CD14-positive monocyte (primary cell): ENCODE measurements at regions not wholly inside any gene's neighbourhood (a gene's known extent, or its start where the extent isn't known, plus 50 kb on each side); places are given as distances from the start of the nearest gene placed in this dataset.

ENCODE experiments used
- DNase-seq, 3 donors: peaks; one replicate each; pipeline ENCODE4 v3.0.0-alpha.2; 2011 to 2022
- H2AFZ ChIP-seq: 2 replicates; pipeline ENCODE4 v1.6.0; 2012; ENCODE audit warnings: mild to moderate bottlenecking, low read depth, low read length, inconsistent platforms; ENCODE audit not compliant: insufficient read depth, poor library complexity, severe bottlenecking
- H3K27ac ChIP-seq, 2 donors: 1 replicate in 1 of 2; 2 replicates in 1 of 2; pipeline ENCODE4 v1.5.1; 2012 to 2013; ENCODE audit warnings: low read length in 2 of 2, control low read depth in 1 of 2, inconsistent platforms in 1 of 2, low read depth in 1 of 2, mild to moderate bottlenecking in 1 of 2
- H3K27me3 ChIP-seq, 2 donors: one replicate each; pipeline versions ENCODE4 v1.6.0 to v1.6.1; 2011 to 2013; ENCODE audit warnings: low read length in 2 of 2; ENCODE audit not compliant: control insufficient read depth in 2 of 2, insufficient read depth in 2 of 2
- H3K36me3 ChIP-seq, 2 donors: replicated peaks in 1 of 2; 1 replicate in 1 of 2; 2 replicates in 1 of 2; pipeline versions ENCODE4 v1.5.1 to v1.6.1; 2012 to 2013; ENCODE audit warnings: low read length in 2 of 2, control low read depth in 1 of 2, inconsistent platforms in 1 of 2, mild to moderate bottlenecking in 1 of 2; ENCODE audit not compliant: insufficient read depth in 2 of 2, control insufficient read depth in 1 of 2
- H3K4me1 ChIP-seq, 2 donors: 1 replicate in 1 of 2; 2 replicates in 1 of 2; pipeline versions ENCODE4 v1.5.1 to v1.6.1; 2012 to 2013; ENCODE audit warnings: low read length in 2 of 2, control low read depth in 1 of 2, inconsistent platforms in 1 of 2, mild to moderate bottlenecking in 1 of 2, moderate library complexity in 1 of 2; ENCODE audit not compliant: insufficient read depth in 2 of 2, control insufficient read depth in 1 of 2
- H3K4me2 ChIP-seq: replicated peaks from 2 replicates; pipeline ENCODE3; 2012; ENCODE audit warnings: low read length, moderate library complexity, mild to moderate bottlenecking; ENCODE audit not compliant: poor library complexity, severe bottlenecking; ENCODE audit errors: extremely low read depth
- H3K4me3 ChIP-seq, 3 experiments: fragments of 200-600 bp in 1 of 3; sonication (generic) in 1 of 3; replicated peaks in 1 of 3; 1 replicate in 2 of 3; 2 replicates in 1 of 3; pipeline ENCODE4 v1.5.1; 2011 to 2013; ENCODE audit warnings: low read length in 3 of 3, mild to moderate bottlenecking in 3 of 3, control low read depth in 2 of 3, low read depth in 2 of 3, inconsistent platforms in 1 of 3, moderate library complexity in 1 of 3
- H3K79me2 ChIP-seq: 2 replicates; pipeline ENCODE4 v1.6.0; 2012; ENCODE audit warnings: mild to moderate bottlenecking, control low read depth, inconsistent platforms, low read length, moderate library complexity; ENCODE audit not compliant: insufficient read depth
- H3K9ac ChIP-seq: 2 replicates; pipeline ENCODE4 v1.6.0; 2017; ENCODE audit warnings: low read length, mild to moderate bottlenecking; ENCODE audit not compliant: insufficient read depth, poor library complexity, severe bottlenecking
- H3K9me3 ChIP-seq, 2 donors: replicated peaks in 1 of 2; 1 replicate in 1 of 2; 2 replicates in 1 of 2; pipeline versions ENCODE4 v1.5.1 to v1.6.1; 2012 to 2013; ENCODE audit warnings: low read length in 2 of 2, control low read depth in 1 of 2; ENCODE audit not compliant: control insufficient read depth in 1 of 2, insufficient read depth in 1 of 2
- H4K20me1 ChIP-seq: 2 replicates; pipeline ENCODE4 v1.6.0; 2012; ENCODE audit warnings: mild to moderate bottlenecking, low read length, control low read depth, moderate library complexity; ENCODE audit not compliant: insufficient read depth
- H3K27ac Mint-ChIP-seq, 7 donors: one replicate each; pipeline ENCODE4 v1.8.0; 2020; ENCODE audit warnings: mild to moderate bottlenecking in 7 of 7, mixed read lengths in 7 of 7, moderate library complexity in 6 of 7, inconsistent platforms in 2 of 7
- H3K27me3 Mint-ChIP-seq, 3 donors: one replicate each; pipeline ENCODE4 v1.8.0; 2021 to 2022; ENCODE audit warnings: low read depth in 3 of 3, mild to moderate bottlenecking in 3 of 3, mixed read lengths in 3 of 3, moderate library complexity in 3 of 3, inconsistent platforms in 1 of 3
- H3K36me3 Mint-ChIP-seq, 2 donors: one replicate each; pipeline ENCODE4 v1.8.0; 2020; ENCODE audit warnings: mixed read lengths in 2 of 2, inconsistent platforms in 1 of 2, mild to moderate bottlenecking in 1 of 2
- H3K4me1 Mint-ChIP-seq: one replicate; pipeline ENCODE4 v1.8.0; 2020; ENCODE audit warnings: mild to moderate bottlenecking, mixed read lengths
- H3K4me3 Mint-ChIP-seq, 2 donors: one replicate each; pipeline ENCODE4 v1.8.0; 2020; ENCODE audit warnings: mild to moderate bottlenecking in 2 of 2, mixed read lengths in 2 of 2, moderate library complexity in 1 of 2
- H3K9me3 Mint-ChIP-seq, 7 donors: one replicate each; pipeline ENCODE4 v1.8.0; 2020 to 2022; ENCODE audit warnings: mixed read lengths in 7 of 7, mild to moderate bottlenecking in 6 of 7, moderate library complexity in 6 of 7, inconsistent platforms in 2 of 7
- CTCF ChIP-seq: fragments of 200-600 bp; IDR thresholded peaks from one replicate; pipeline ENCODE4 v1.8.0; 2022; ENCODE audit warnings: antibody characterized with exemption, mild to moderate bottlenecking
- WGBS: methylation state at CpG from one replicate; pipeline ENCODE4 v1.1.5; 2013; ENCODE audit warnings: missing lambda C conversion rate; ENCODE audit not compliant: insufficient coverage; 5-methylcytosine and 5-hydroxymethylcytosine counted together
- intact Hi-C, 2 donors: fragments of 100-400 bp; cut with micrococcal nuclease; formaldehyde crosslinking; loops; one replicate each; pipeline versions ENCODE4 v1.15.0 to v1.15.1; 2023

- no peaks in the 10 kb centered on the region for H3K27me3 ChIP-seq
- H3K36me3 ChIP-seq, result no peaks in the 10 kb centered on the region
- TF ChIP-seq CTCF, result no peak
- H4K20me1 ChIP-seq, result no peaks in the 10 kb centered on the region
- H3K4me1 ChIP-seq, result no peaks in the 10 kb centered on the region
- Mint-ChIP-seq H3K27me3 (peaks cover 0 to 2% (median 2%) of the 10 kb centered on the region in 3 donors), H3K4me3 (no peak overlapping the region), H3K4me1 (no peaks in the 10 kb centered on the region), H3K27ac (no peak overlapping the region), H3K9me3 (peaks cover 2 to 23% (median 8%) of the 10 kb centered on the region in 7 donors), H3K36me3 (no peaks in the 10 kb centered on the region)
- no peak overlapping the region for H3K4me3 ChIP-seq
- H3K27ac ChIP-seq, result no peak overlapping the region
- H2AFZ ChIP-seq, result no peak overlapping the region
- no peak overlapping the region for H3K9ac ChIP-seq
- no peak for DNase-seq
- 97% methylated on average over 14 of the region's 19 CpGs for WGBS
- no peak overlapping the region for H3K4me2 ChIP-seq
- H3K79me2 ChIP-seq, result no peaks in the 10 kb centered on the region
- intact Hi-C loops, result no loop called here
- H3K9me3 ChIP-seq, result peaks cover 0 to 4% of the 10 kb centered on the region in 2 donors
Observed at GRCh38 chr22:48316257-48317250, 1511.1 kb downstream of the BRD1 start.

- Histone ChIP-seq H3K4me2 (no peak overlapping the region), H3K9me3 (peaks cover 0 to 8% of the 10 kb centered on the region in 2 donors), H3K4me1 (no peaks in the 10 kb centered on the region), H4K20me1 (no peaks in the 10 kb centered on the region), H3K79me2 (no peaks in the 10 kb centered on the region), H2AFZ (no peak overlapping the region), H3K27ac (no peak overlapping the region), H3K9ac (no peak overlapping the region), H3K4me3 (no peak overlapping the region), H3K36me3 (no peaks in the 10 kb centered on the region), H3K27me3 (no peaks in the 10 kb centered on the region)
- Mint-ChIP-seq H3K27me3 (peaks cover 0 to 2% (median 2%) of the 10 kb centered on the region in 3 donors), H3K4me3 (no peak overlapping the region), H3K36me3 (no peaks in the 10 kb centered on the region), H3K9me3 (peaks cover 4 to 23% (median 11%) of the 10 kb centered on the region in 7 donors), H3K4me1 (no peaks in the 10 kb centered on the region), H3K27ac (no peak overlapping the region)
- 92% methylated on average over 23 of the region's 23 CpGs for WGBS
- no peak for DNase-seq
- intact Hi-C loops, result no loop called here
- TF ChIP-seq CTCF, result no peak
Observed at GRCh38 chr22:48315439-48316256, 1512.0 kb downstream of the BRD1 start.
